Caco-2 (cell line): ENCODE measurements at regions not wholly inside any gene's neighbourhood (a gene's known extent, or its start where the extent isn't known, plus 50 kb on each side); places are given as distances from the start of the nearest gene placed in this dataset.

Source experiments
- BruUV-seq: library from RNA; stranded (reverse); fragments of 400-500 nt; replicated peaks from 2 replicates; lab custom pipeline; 2021; lab: Mats Ljungman, UMichigan
- CTCF ChIA-PET: fragments of 300-600 bp; sonication (Branson Sonifier 250); formaldehyde crosslinking; loops from one replicate; lab custom pipeline; 2022; ENCODE audit warnings: antibody characterized with exemption; lab: Charles Lee
- POLR2A ChIA-PET: fragments of 300-600 bp; sonication (Branson Sonifier 250); formaldehyde crosslinking; loops from one replicate; lab custom pipeline; 2022; ENCODE audit warnings: antibody characterized with exemption; lab: Charles Lee
- DNase-seq, 2 experiments: peaks; one replicate each; pipeline versions ENCODE4 v3.0.0 to v3.0.0-alpha.2; 2020 to 2022
- H3K27me3 ChIP-seq: replicated peaks from 2 replicates; pipeline ENCODE4 v1.6.0; 2011; ENCODE audit warnings: low read length; ENCODE audit not compliant: control insufficient read depth, insufficient read depth
- H3K36me3 ChIP-seq: 2 replicates; pipeline ENCODE4 v1.5.1; 2011; ENCODE audit warnings: low read length; ENCODE audit not compliant: control insufficient read depth, insufficient read depth
- H3K4me1 ChIP-seq: fragments of 250-450 bp; sonication (Bioruptor Pico); 2 replicates; pipeline ENCODE4 v1.5.1; 2020; ENCODE audit warnings: mild to moderate bottlenecking
- H3K4me3 ChIP-seq: 2 replicates; pipeline ENCODE4 v1.5.1; 2011; ENCODE audit warnings: low read depth, mild to moderate bottlenecking, control low read depth, low read length
- H3K9me3 ChIP-seq: fragments of 250-450 bp; sonication (Bioruptor Pico); 2 replicates; pipeline ENCODE4 v1.5.1; 2020; ENCODE audit warnings: mild to moderate bottlenecking, moderate library complexity
- H3K27ac Mint-ChIP-seq: one replicate; pipeline ENCODE4 v1.8.0; 2022; ENCODE audit warnings: mixed read lengths; ENCODE audit not compliant: unreplicated experiment
- H3K27me3 Mint-ChIP-seq: one replicate; pipeline ENCODE4 v1.8.0; 2022; ENCODE audit warnings: mixed read lengths; ENCODE audit not compliant: insufficient read depth, unreplicated experiment
- H3K36me3 Mint-ChIP-seq: one replicate; pipeline ENCODE4 v1.8.0; 2022; ENCODE audit warnings: mild to moderate bottlenecking, mixed read lengths; ENCODE audit not compliant: insufficient read depth, unreplicated experiment
- H3K4me1 Mint-ChIP-seq: one replicate; pipeline ENCODE4 v1.8.0; 2022; ENCODE audit warnings: low read depth, mixed read lengths; ENCODE audit not compliant: unreplicated experiment
- H3K4me3 Mint-ChIP-seq: one replicate; pipeline ENCODE4 v1.8.0; 2022; ENCODE audit warnings: mild to moderate bottlenecking, moderate library complexity, mixed read lengths; ENCODE audit not compliant: unreplicated experiment
- H3K9me3 Mint-ChIP-seq: one replicate; pipeline ENCODE4 v1.8.0; 2022; ENCODE audit warnings: mixed read lengths; ENCODE audit not compliant: unreplicated experiment
- CTCF ChIP-seq, 2 experiments: fragments of 200-600 bp in 1 of 2; IDR thresholded peaks; 1 replicate in 1 of 2; 2 replicates in 1 of 2; pipeline versions ENCODE4 v1.5.1 to v1.8.0; 2011 to 2022; ENCODE audit warnings: antibody characterized with exemption in 1 of 2, control low read depth in 1 of 2, inconsistent platforms in 1 of 2, low read depth in 1 of 2, low read length in 1 of 2, mild to moderate bottlenecking in 1 of 2, moderate library complexity in 1 of 2; ENCODE audit not compliant: insufficient read depth in 1 of 2, severe bottlenecking in 1 of 2, unreplicated experiment in 1 of 2
- intact Hi-C: fragments of 100-400 bp; cut with micrococcal nuclease; formaldehyde crosslinking; loops from one replicate; pipeline ENCODE4 v1.10.0; 2022; ENCODE audit not compliant: unreplicated experiment

DNA sequence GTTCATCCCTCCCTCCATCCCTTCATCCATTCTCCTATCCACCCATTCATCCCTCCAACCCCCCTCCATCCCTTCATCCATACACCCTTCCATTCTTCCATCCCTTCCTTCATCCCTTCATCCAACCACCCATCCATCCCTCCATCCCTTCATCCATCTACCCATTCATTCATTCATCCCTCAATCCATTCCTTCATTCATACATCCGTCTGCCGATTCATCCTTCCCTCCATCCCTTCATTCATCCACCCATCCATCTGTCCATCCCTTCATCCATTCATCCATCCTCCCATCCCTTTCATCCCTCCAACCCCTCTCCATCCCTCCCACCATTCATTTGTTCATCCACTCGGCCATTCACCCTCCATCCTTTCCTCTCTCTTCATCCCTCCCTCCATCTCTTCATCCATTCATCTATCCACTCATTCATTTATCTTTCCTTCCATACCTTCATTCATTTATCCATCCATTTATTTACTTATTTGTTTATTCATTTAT, 95.7 kb downstream of the FOXL1 start:
- Mint-ChIP-seq H3K36me3 (no peaks in the 10 kb centered on the region), H3K27me3 (no peaks in the 10 kb centered on the region), H3K4me3 (no peak overlapping the region), H3K9me3 (no peaks in the 10 kb centered on the region), H3K4me1 (no peaks in the 10 kb centered on the region), H3K27ac (no peak overlapping the region)
- intact Hi-C loops, result no loop called here
- ChIA-PET POLR2A (no interaction called here), CTCF (no interaction called here)
- no TSS peak for BruUV-seq
- Histone ChIP-seq H3K4me3 (no peak overlapping the region), H3K4me1 (no peaks in the 10 kb centered on the region), H3K27me3 (no peaks in the 10 kb centered on the region; the same call in 1 of the 2 replicates), H3K36me3 (no peaks in the 10 kb centered on the region), H3K9me3 (no peaks in the 10 kb centered on the region)
- DNase-seq, result no peak
- TF ChIP-seq CTCF (IDR thresholded peaks at IDR 0.05; ENCODE audit: insufficient read depth in 1 of 2, low read depth in 1 of 2, low read length in 1 of 2, severe bottlenecking in 1 of 2, unreplicated experiment in 1 of 2), result no peak

DNA sequence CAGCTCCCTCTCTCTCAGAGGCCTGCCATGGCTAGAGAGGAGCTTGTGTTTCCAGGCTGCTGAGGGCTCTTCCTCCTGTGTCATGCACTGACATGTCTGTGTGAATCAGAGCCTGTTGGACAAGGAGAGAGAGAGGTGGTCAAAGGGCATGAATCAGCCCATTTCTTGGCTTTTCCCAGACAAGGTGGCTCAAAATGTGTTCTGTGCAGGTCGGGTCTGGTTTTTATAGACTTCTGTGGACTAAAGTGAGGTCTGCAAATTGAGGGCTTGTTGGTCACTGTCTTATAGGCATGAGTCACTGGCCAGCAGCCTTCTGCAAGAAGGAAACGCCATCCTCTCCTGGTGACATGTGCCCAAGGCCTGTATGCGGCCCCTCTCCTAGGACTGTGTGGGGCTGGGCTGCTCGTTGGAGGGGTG, 97.9 kb downstream of the FOXL1 start:
- H3K4me1 ChIP-seq, result no peaks in the 10 kb centered on the region
- no peaks in the 10 kb centered on the region for H3K36me3 ChIP-seq
- CTCF ChIA-PET, result no interaction called here
- H3K4me1 Mint-ChIP-seq, result no peaks in the 10 kb centered on the region
- DNase-seq, result no peak
- no peaks in the 10 kb centered on the region; the same call in 1 of the 2 replicates for H3K27me3 ChIP-seq
- H3K9me3 Mint-ChIP-seq, result no peaks in the 10 kb centered on the region
- H3K4me3 Mint-ChIP-seq, result no peak overlapping the region
- peaks cover 6% of the 10 kb centered on the region; the same call in 1 of the 2 replicates for H3K9me3 ChIP-seq
- intact Hi-C loops, result no loop called here
- H3K27me3 Mint-ChIP-seq, result no peaks in the 10 kb centered on the region
- no peak overlapping the region for H3K27ac Mint-ChIP-seq
- BruUV-seq, result no TSS peak
- no peaks in the 10 kb centered on the region for H3K36me3 Mint-ChIP-seq
- POLR2A ChIA-PET, result no interaction called here
- no peak overlapping the region for H3K4me3 ChIP-seq
- no peak for TF ChIP-seq CTCF (IDR thresholded peaks at IDR 0.05; ENCODE audit: insufficient read depth in 1 of 2, low read depth in 1 of 2, low read length in 1 of 2, severe bottlenecking in 1 of 2, unreplicated experiment in 1 of 2)

DNA sequence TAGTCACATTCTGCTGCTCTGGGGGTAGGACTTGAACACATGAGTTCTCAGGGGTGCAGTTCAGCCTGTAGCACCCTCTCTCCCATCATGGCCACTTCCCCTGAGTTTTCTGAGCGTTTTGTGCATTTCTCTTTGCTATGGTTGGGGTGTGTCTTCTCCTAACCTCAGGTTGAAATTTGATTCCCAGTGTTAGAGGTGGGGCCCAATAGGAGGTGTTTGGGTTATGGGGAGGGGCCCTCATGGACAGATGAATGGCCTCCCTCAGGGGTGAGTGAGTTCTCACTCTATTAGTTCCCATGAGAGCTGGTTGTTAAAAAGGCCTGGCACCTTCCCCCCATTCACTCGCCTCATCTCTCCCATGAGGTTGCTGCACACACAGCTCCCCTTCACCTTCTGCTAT, 101.1 kb downstream of the FOXL1 start:
- Histone ChIP-seq H3K9me3 (peaks cover 6% of the 10 kb centered on the region; the same call in 1 of the 2 replicates), H3K27me3 (no peaks in the 10 kb centered on the region; the same call in 1 of the 2 replicates), H3K36me3 (no peaks in the 10 kb centered on the region), H3K4me1 (no peaks in the 10 kb centered on the region), H3K4me3 (no peak overlapping the region)
- DNase-seq, result no peak
- no TSS peak for BruUV-seq
- no peaks in the 10 kb centered on the region for H3K4me1 Mint-ChIP-seq
- no peak overlapping the region for H3K27ac Mint-ChIP-seq
- intact Hi-C loops, result no loop called here
- peaks cover 10% of the 10 kb centered on the region for H3K27me3 Mint-ChIP-seq
- CTCF ChIA-PET, result no interaction called here
- POLR2A ChIA-PET, result no interaction called here
- no peak overlapping the region for H3K4me3 Mint-ChIP-seq
- no peak for TF ChIP-seq CTCF (IDR thresholded peaks at IDR 0.05; ENCODE audit: insufficient read depth in 1 of 2, low read depth in 1 of 2, low read length in 1 of 2, severe bottlenecking in 1 of 2, unreplicated experiment in 1 of 2)
- H3K36me3 Mint-ChIP-seq, result no peaks in the 10 kb centered on the region
- H3K9me3 Mint-ChIP-seq, result no peaks in the 10 kb centered on the region
